ENCODE measurements at regions not wholly inside any gene's neighbourhood (a gene's known extent, or its start where the extent isn't known, plus 50 kb on each side); places are given as distances from the start of the nearest gene placed in this dataset.
A peak's percentile ranks its signal among the peaks of the same experiment; 100 is the strongest.

- H3K9ac ChIP-seq (ENCODE audit: low read depth, low read length), result no peak overlapping the region
- ATAC-seq (ENCODE audit: low read depth), result peak; percentile 73
- no TSS peak for BruUV-seq (replicated peaks)
- no peak overlapping the region for H2AFZ ChIP-seq (replicated peaks; ENCODE audit: low read length, poor library complexity)
- ChIA-PET POLR2A (ENCODE audit: unreplicated experiment) (no interaction called here), CTCF (no interaction called here)
- H4K91ac ChIP-seq (ENCODE audit: insufficient read depth, low read depth, low read length), result no peak overlapping the region
- H3K36me3 ChIP-seq (ENCODE audit: control insufficient read depth, insufficient read depth, low read length), result no peaks in the 10 kb centered on the region
- dilution Hi-C loops (cut with HindIII; ENCODE audit: low sequenced_read_pairs, unreplicated experiment) (no loop called here), intact Hi-C loops (cut with micrococcal nuclease) (no loop called here), in situ Hi-C loops (cut with MboI; ENCODE audit: low sequenced_read_pairs) (no loop called here)
- H2BK20ac ChIP-seq (ENCODE audit: low read depth, low read length), result no peak overlapping the region
- H4K8ac ChIP-seq (ENCODE audit: low read depth in 2 of 2, low read length in 2 of 2), result no peak overlapping the region
- no peak overlapping the region for H2BK15ac ChIP-seq (ENCODE audit: low read depth, low read length)
- no peaks in the 10 kb centered on the region for H3K27me3 ChIP-seq (ENCODE audit: control insufficient read depth, insufficient read depth, low read length)
- 100% methylated on average over 1 of the region's 8 CpGs; no CpG with 5 or more reads in 1 of the 2 experiments for WGBS, 2 experiments (ENCODE audit: extremely low coverage in 2 of 2, insufficient read length in 1 of 2)
- no peak overlapping the region for H3K56ac ChIP-seq (ENCODE audit: extremely low read depth, insufficient read depth, low read length)
- H3K27ac ChIP-seq (ENCODE audit: insufficient read depth, low read length), result no peak overlapping the region
- H3K4me3 ChIP-seq (ENCODE audit: insufficient read depth, low read depth, low read length), result no peak overlapping the region
- H3K79me1 ChIP-seq (ENCODE audit: low read depth in 1 of 2, low read length in 2 of 2), result no peaks in the 10 kb centered on the region
- no peak overlapping the region for H3K4ac ChIP-seq (ENCODE audit: low read depth, low read length)
- TF ChIP-seq NFE2L2 (IDR thresholded peaks at IDR 0.05; ENCODE audit: low read depth, low read length) (no peak), MAFK (IDR thresholded peaks at IDR 0.05; ENCODE audit: low read depth, low read length) (peak; percentile 47; the same call in 1 of the 2 replicates)
- no peak overlapping the region for H2BK120ac ChIP-seq (ENCODE audit: low read depth, low read length)
- peaks cover 3% of the 10 kb centered on the region; the same call in 1 of the 2 replicates for H3K4me1 ChIP-seq (ENCODE audit: control insufficient read depth, insufficient read depth, low read length)
- H4K20me1 ChIP-seq (ENCODE audit: insufficient read depth, low read length), result no peaks in the 10 kb centered on the region
- no peak overlapping the region for H3K14ac ChIP-seq (replicated peaks; ENCODE audit: low read depth, low read length)
- H3K4me2 ChIP-seq (ENCODE audit: low read depth, low read length), result no peak overlapping the region
- no peak overlapping the region for H2AK9ac ChIP-seq (replicated peaks; ENCODE audit: low read depth, low read length, poor library complexity)
- H3K9me3 ChIP-seq (ENCODE audit: control insufficient read depth, insufficient read depth, low read length), result peaks cover 4% of the 10 kb centered on the region; the same call in 1 of the 2 replicates
- no peak overlapping the region for H3K18ac ChIP-seq (ENCODE audit: low read depth, low read length)
- no peaks in the 10 kb centered on the region for H3K9me1 ChIP-seq (ENCODE audit: insufficient read depth, low read length)
- no peak overlapping the region for H2BK5ac ChIP-seq (ENCODE audit: low read depth, low read length, poor library complexity, severe bottlenecking)
- H4K5ac ChIP-seq (ENCODE audit: low read depth, low read length), result no peak overlapping the region
- no peak overlapping the region for H3K23ac ChIP-seq (ENCODE audit: low read depth, low read length)
- no peak overlapping the region for H2AK5ac ChIP-seq (ENCODE audit: low read depth, low read length)
- peak; percentile 39 for DNase-seq
These were observed 162.9 kb downstream of the NXNL2 start for GRCh38 chr9:88697764-88698432.

Measured in IMR-90 (cell line).